ENCODE measurements at regions not wholly inside any gene's neighbourhood (a gene's known extent, or its start where the extent isn't known, plus 50 kb on each side); places are given as distances from the start of the nearest gene placed in this dataset.

DNA sequence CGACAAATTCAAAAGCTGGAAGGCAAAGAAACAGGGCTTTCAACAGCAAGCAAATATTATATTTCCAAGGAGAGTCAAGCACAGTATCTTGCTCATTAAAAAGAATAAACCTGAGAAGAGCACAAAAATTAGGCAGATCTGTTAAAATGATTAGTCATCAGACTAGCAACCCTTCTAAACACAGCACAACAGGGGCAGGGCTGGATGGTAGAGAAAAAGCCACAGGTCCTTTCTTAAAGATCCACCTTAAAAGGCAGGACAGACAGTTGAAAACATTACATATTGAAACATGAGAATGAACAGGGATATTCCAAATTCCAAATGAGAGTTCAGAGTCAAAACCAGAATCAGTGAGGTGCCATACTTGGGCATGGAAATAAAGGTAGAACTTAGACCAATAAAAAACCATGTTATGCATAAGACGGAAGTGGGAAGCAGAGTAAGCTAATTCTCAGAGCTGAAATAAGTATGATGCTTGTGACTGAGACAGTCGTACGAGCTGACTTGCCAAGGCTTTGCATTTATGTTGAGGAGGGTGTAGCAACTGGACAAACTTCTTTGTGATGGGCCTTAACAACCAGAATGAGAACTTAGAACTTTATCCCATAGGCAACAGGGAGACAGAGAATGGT is 126.9 kb upstream of the FAM9B start:
- TF ChIP-seq, protein P1, sequence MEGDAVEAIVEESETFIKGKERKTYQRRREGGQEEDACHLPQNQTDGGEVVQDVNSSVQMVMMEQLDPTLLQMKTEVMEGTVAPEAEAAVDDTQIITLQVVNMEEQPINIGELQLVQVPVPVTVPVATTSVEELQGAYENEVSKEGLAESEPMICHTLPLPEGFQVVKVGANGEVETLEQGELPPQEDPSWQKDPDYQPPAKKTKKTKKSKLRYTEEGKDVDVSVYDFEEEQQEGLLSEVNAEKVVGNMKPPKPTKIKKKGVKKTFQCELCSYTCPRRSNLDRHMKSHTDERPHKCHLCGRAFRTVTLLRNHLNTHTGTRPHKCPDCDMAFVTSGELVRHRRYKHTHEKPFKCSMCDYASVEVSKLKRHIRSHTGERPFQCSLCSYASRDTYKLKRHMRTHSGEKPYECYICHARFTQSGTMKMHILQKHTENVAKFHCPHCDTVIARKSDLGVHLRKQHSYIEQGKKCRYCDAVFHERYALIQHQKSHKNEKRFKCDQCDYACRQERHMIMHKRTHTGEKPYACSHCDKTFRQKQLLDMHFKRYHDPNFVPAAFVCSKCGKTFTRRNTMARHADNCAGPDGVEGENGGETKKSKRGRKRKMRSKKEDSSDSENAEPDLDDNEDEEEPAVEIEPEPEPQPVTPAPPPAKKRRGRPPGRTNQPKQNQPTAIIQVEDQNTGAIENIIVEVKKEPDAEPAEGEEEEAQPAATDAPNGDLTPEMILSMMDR (IDR thresholded peaks at IDR 0.05) = no peak
- TF ChIP-seq POLR2A (IDR thresholded peaks at IDR 0.05) = no peak
